PC-3 (cell line): ENCODE measurements at regions not wholly inside any gene's neighbourhood (a gene's known extent, or its start where the extent isn't known, plus 50 kb on each side); places are given as distances from the start of the nearest gene placed in this dataset.

ENCODE experiments used
- EZH2 ChIP-seq: fragments of 300-600 bp; sonication (generic); IDR thresholded peaks from one replicate; pipeline ENCODE4 v1.6.1; 2017; ENCODE audit warnings: antibody characterized with exemption, mild to moderate bottlenecking, low read length; ENCODE audit not compliant: unreplicated experiment
- EZH2phosphoT487 ChIP-seq: fragments of 300-600 bp; sonication (generic); IDR thresholded peaks from 2 replicates; pipeline ENCODE4 v1.6.1; 2018; ENCODE audit warnings: mild to moderate bottlenecking, antibody characterized with exemption, low read length, borderline replicate concordance
- TF ChIP-seq, protein P1 (sequence below): fragments of 300-600 bp; sonication (generic); conservative IDR thresholded peaks from 2 replicates; pipeline ENCODE4 v1.5.1; 2017; ENCODE audit warnings: antibody characterized with exemption, low read depth, mild to moderate bottlenecking, low read length

DNA sequence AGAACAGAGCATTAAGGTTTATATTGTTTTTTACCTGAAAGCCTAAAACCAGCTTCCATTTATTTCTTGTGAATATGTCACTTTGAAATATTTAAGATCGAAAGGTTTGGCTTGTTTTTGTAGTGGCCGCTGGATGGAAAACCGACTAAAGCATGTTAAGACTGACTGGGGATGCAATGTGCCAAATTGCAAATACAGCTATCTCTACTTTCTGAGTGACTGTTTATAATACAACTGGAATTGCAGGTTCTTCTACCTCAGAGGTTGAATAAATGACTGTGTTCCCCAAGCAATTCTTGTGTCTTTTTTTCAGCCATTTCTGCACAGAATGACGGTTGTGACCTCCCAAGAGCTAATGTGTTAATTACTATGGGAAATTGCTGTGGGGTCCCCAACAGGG lies 50.0 kb upstream of the TMTC4 start:
- TF ChIP-seq, protein P1, sequence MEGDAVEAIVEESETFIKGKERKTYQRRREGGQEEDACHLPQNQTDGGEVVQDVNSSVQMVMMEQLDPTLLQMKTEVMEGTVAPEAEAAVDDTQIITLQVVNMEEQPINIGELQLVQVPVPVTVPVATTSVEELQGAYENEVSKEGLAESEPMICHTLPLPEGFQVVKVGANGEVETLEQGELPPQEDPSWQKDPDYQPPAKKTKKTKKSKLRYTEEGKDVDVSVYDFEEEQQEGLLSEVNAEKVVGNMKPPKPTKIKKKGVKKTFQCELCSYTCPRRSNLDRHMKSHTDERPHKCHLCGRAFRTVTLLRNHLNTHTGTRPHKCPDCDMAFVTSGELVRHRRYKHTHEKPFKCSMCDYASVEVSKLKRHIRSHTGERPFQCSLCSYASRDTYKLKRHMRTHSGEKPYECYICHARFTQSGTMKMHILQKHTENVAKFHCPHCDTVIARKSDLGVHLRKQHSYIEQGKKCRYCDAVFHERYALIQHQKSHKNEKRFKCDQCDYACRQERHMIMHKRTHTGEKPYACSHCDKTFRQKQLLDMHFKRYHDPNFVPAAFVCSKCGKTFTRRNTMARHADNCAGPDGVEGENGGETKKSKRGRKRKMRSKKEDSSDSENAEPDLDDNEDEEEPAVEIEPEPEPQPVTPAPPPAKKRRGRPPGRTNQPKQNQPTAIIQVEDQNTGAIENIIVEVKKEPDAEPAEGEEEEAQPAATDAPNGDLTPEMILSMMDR: no peak
- TF ChIP-seq EZH2: no peak
- TF ChIP-seq EZH2phosphoT487: no peak
